ENCODE measurements at regions not wholly inside any gene's neighbourhood (a gene's known extent, or its start where the extent isn't known, plus 50 kb on each side); places are given as distances from the start of the nearest gene placed in this dataset.
A peak's percentile ranks its signal among the peaks of the same experiment; 100 is the strongest.

GRCh38 chr13:50523307-50523706, 320.2 kb downstream of the DLEU7 start:
- Histone ChIP-seq H3K4me3 (no peak overlapping the region), H3K27me3 (no peaks in the 10 kb centered on the region), H3K4me1 (peaks cover 0 to 79% (median 46%) of the 10 kb centered on the region in 9 donors), H3K36me3 (no peaks in the 10 kb centered on the region), H3K9me3 (no peaks in the 10 kb centered on the region), H3K27ac (no peak overlapping the region)
- TF ChIP-seq CTCF (IDR thresholded peaks at IDR 0.05), result no peak
- WGBS, 2 donors, result 47 to 49% methylated on average over 3 of the region's 3 CpGs
- ATAC-seq (no peak), DNase-seq (no peak)
- intact Hi-C loops (cut with DNase I), result loop anchor here in 7 of 10 donors (10.0 kb wide), 6 partner anchors 99 to 549 kb away; partner anchors contain the start of gene TRIM13 (in 1 of the 7)

- H3K27me3 ChIP-seq, result no peaks in the 10 kb centered on the region
- ATAC-seq, result no peak
- no peak for TF ChIP-seq CTCF (IDR thresholded peaks at IDR 0.05)
- no peaks in the 10 kb centered on the region for H3K36me3 ChIP-seq
- H3K4me1 ChIP-seq, result peaks cover 0 to 79% (median 56%) of the 10 kb centered on the region in 9 donors
- no peak for DNase-seq
- no peak overlapping the region for H3K4me3 ChIP-seq
- no peak overlapping the region for H3K27ac ChIP-seq
- 94 to 97% methylated on average over 4 of the region's 4 CpGs for whole genome bisulfite sequencing, 2 donors
- intact Hi-C loops (cut with DNase I), result loop anchor here in 7 of 10 donors (10.0 kb wide), 6 partner anchors 100 to 550 kb away; partner anchors contain the start of gene TRIM13 (in 1 of the 7)
- H3K9me3 ChIP-seq, result no peaks in the 10 kb centered on the region
These were observed 318.9 kb downstream of the DLEU7 start for GRCh38 chr13:50524560-50524959.

- H3K9me3 ChIP-seq, result no peaks in the 10 kb centered on the region
- TF ChIP-seq CTCF (IDR thresholded peaks at IDR 0.05), result no peak
- H3K4me3 ChIP-seq, result no peak overlapping the region
- 67 to 73% methylated on average over 7 of the region's 7 CpGs for WGBS, 2 donors
- intact Hi-C loops (cut with DNase I), result loop anchor here in 9 of 10 donors (5.0 to 10.0 kb wide), 12 partner anchors 102 to 552 kb away; partner anchors contain the start of gene TRIM13 (in 3 of the 9)
- no peaks in the 10 kb centered on the region for H3K36me3 ChIP-seq
- ATAC-seq, result no peak
- peaks cover 0 to 68% (median 56%) of the 10 kb centered on the region in 9 donors for H3K4me1 ChIP-seq
- DNase-seq, result no peak
- H3K27me3 ChIP-seq, result no peaks in the 10 kb centered on the region
- peak overlapping the region in 1 of 10 donors; percentile 7 for H3K27ac ChIP-seq
These were observed 316.8 kb downstream of the DLEU7 start for GRCh38 chr13:50526661-50527071.

GRCh38 chr13:50527188-50527587, 316.3 kb downstream of the DLEU7 start:
- H3K9me3 ChIP-seq, result no peaks in the 10 kb centered on the region
- DNase-seq (no peak), ATAC-seq (no peak)
- WGBS, 2 donors, result 41 to 46% methylated on average over 9 of the region's 9 CpGs
- no peak for TF ChIP-seq CTCF (IDR thresholded peaks at IDR 0.05)
- H3K4me3 ChIP-seq, result no peak overlapping the region
- H3K36me3 ChIP-seq, result no peaks in the 10 kb centered on the region
- H3K27ac ChIP-seq, result peak overlapping the region in 1 of 10 donors; percentile 38
- H3K27me3 ChIP-seq, result no peaks in the 10 kb centered on the region
- intact Hi-C loops (cut with DNase I), result loop anchor here in 9 of 10 donors (5.0 to 10.0 kb wide), 12 partner anchors 102 to 552 kb away; partner anchors contain the start of gene TRIM13 (in 3 of the 9)
- H3K4me1 ChIP-seq, result peaks cover 0 to 66% (median 51%) of the 10 kb centered on the region in 9 donors
